ENCODE measurements at regions not wholly inside any gene's neighbourhood (a gene's known extent, or its start where the extent isn't known, plus 50 kb on each side); places are given as distances from the start of the nearest gene placed in this dataset.

GRCh38 chr11:26028393-26028911, 303.5 kb upstream of the ANO3 start:
- ChIA-PET RAD21 (ENCODE audit: low non-redundant PET in 1 of 2, low total read pairs in 2 of 2, uncharacterized antibody in 2 of 2, unreplicated experiment in 2 of 2) (no interaction called here), CTCF (no interaction called here), POLR2A (no interaction called here)
- BruUV-seq (replicated peaks), result no TSS peak
- Histone ChIP-seq H3K36me3 (ENCODE audit: control insufficient read depth in 1 of 2, insufficient read depth in 2 of 2, low read length in 2 of 2) (no peaks in the 10 kb centered on the region), H4K20me1 (ENCODE audit: insufficient read depth) (no peaks in the 10 kb centered on the region; the same call in 1 of the 2 replicates), H3K4me2 (ENCODE audit: low read length) (no peak overlapping the region), H3K4me3 (replicated peaks in 1 of 2; ENCODE audit: low read depth in 1 of 2, low read length in 2 of 2) (no peak overlapping the region), H3K4me1 (ENCODE audit: control insufficient read depth in 1 of 2, insufficient read depth in 2 of 2, low read length in 2 of 2) (no peaks in the 10 kb centered on the region), H3K9me2 (ENCODE audit: insufficient read depth) (no peaks in the 10 kb centered on the region), H3K9ac (ENCODE audit: low read length) (no peak overlapping the region), H3K9me3 (ENCODE audit: control insufficient read depth in 1 of 2, insufficient read depth in 1 of 2, low read depth in 1 of 2, low read length in 2 of 2) (peaks cover 0 to 7% of the 10 kb centered on the region in 2 experiments; a peak in 2 of 4 replicates), H3K27me3 (ENCODE audit: insufficient read depth, low read length) (no peaks in the 10 kb centered on the region), H2AFZ (ENCODE audit: low read depth, low read length, poor library complexity, severe bottlenecking) (no peak overlapping the region), H3K79me2 (ENCODE audit: insufficient read depth, low read length) (no peaks in the 10 kb centered on the region), H3K27ac (ENCODE audit: low read depth, low read length) (no peak overlapping the region)
- intact Hi-C loops (cut with micrococcal nuclease), result no loop called here
- ATAC-seq, result no peak
- TF ChIP-seq EZH2 (IDR thresholded peaks at IDR 0.05) (no peak), JUND (IDR thresholded peaks at IDR 0.05) (no peak)
- DNase-seq (ENCODE audit: low read depth, low spot score), result no peak

DNA sequence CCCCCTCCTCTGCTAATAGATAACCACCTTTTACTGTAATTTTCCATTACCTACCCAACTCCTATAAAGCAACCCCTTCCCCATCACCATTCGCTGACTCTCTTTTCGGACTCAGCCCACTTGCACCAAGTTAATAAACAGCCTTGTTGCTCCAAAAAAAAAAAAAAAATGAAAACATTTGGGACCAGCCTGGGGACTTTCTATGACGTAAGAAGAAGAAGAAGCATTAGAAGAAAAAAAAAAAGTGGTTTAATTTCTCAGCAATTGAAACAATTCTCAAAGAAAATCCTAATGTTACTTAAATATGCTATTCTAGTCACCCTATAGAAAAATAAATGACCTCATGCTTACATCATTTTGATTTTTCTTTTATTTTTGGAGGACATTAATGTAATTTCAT, 301.5 kb upstream of the ANO3 start:
- H2AFZ ChIP-seq (ENCODE audit: low read depth, low read length, poor library complexity, severe bottlenecking), result no peak overlapping the region

More for the DNA sequence above, 301.5 kb upstream of the ANO3 start:
- RAD21 ChIA-PET (ENCODE audit: low non-redundant PET in 1 of 2, low total read pairs in 2 of 2, uncharacterized antibody in 2 of 2, unreplicated experiment in 2 of 2), result no interaction called here
- POLR2A ChIA-PET, result no interaction called here
- H3K4me2 ChIP-seq (ENCODE audit: low read length), result no peak overlapping the region
- CTCF ChIA-PET, result no interaction called here
- BruUV-seq (replicated peaks), result no TSS peak
- no peak overlapping the region for H3K27ac ChIP-seq (ENCODE audit: low read depth, low read length)
- no peak overlapping the region for H3K9ac ChIP-seq (ENCODE audit: low read length)
- H3K4me1 ChIP-seq (ENCODE audit: control insufficient read depth in 1 of 2, insufficient read depth in 2 of 2, low read length in 2 of 2), result no peaks in the 10 kb centered on the region
- peaks cover 0 to 16% of the 10 kb centered on the region in 2 experiments; a peak in 2 of 4 replicates for H3K9me3 ChIP-seq (ENCODE audit: control insufficient read depth in 1 of 2, insufficient read depth in 1 of 2, low read depth in 1 of 2, low read length in 2 of 2)
- H3K36me3 ChIP-seq (ENCODE audit: control insufficient read depth in 1 of 2, insufficient read depth in 2 of 2, low read length in 2 of 2), result no peaks in the 10 kb centered on the region
- ATAC-seq (no peak), DNase-seq (ENCODE audit: low read depth, low spot score) (no peak)
- H3K4me3 ChIP-seq (replicated peaks in 1 of 2; ENCODE audit: low read depth in 1 of 2, low read length in 2 of 2), result no peak overlapping the region
- H3K79me2 ChIP-seq (ENCODE audit: insufficient read depth, low read length), result no peaks in the 10 kb centered on the region
- intact Hi-C loops (cut with micrococcal nuclease), result no loop called here
- H3K27me3 ChIP-seq (ENCODE audit: insufficient read depth, low read length), result no peaks in the 10 kb centered on the region
- no peaks in the 10 kb centered on the region; the same call in 1 of the 2 replicates for H4K20me1 ChIP-seq (ENCODE audit: insufficient read depth)
- H3K9me2 ChIP-seq (ENCODE audit: insufficient read depth), result no peaks in the 10 kb centered on the region
- TF ChIP-seq YY1 (IDR thresholded peaks at IDR 0.05; ENCODE audit: extremely low read depth, insufficient replicate concordance, low read depth, low read length), result no peak
- no peak for TF ChIP-seq RAD21 (IDR thresholded peaks at IDR 0.05; ENCODE audit: low read depth)
- TF ChIP-seq SP1 (IDR thresholded peaks at IDR 0.05; ENCODE audit: low read depth), result no peak
- no peak for TF ChIP-seq CBX3 (IDR thresholded peaks at IDR 0.05; ENCODE audit: low read depth)
- TF ChIP-seq SIN3A (IDR thresholded peaks at IDR 0.05; ENCODE audit: low read depth), result no peak
- no peak for TF ChIP-seq ZBTB33 (IDR thresholded peaks at IDR 0.05; ENCODE audit: extremely low read depth, insufficient replicate concordance, low read length)
- no peak for TF ChIP-seq POLR2AphosphoS5 (IDR thresholded peaks at IDR 0.05; ENCODE audit: low read depth, low read length)
- TF ChIP-seq, protein P1, sequence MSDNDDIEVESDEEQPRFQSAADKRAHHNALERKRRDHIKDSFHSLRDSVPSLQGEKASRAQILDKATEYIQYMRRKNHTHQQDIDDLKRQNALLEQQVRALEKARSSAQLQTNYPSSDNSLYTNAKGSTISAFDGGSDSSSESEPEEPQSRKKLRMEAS (IDR thresholded peaks at IDR 0.05), result no peak
- no peak for TF ChIP-seq REST (IDR thresholded peaks at IDR 0.05; ENCODE audit: low read depth)

All from HCT116 (cell line).